Left lung (tissue), 4 donors: ENCODE measurements at regions not wholly inside any gene's neighbourhood (a gene's known extent, or its start where the extent isn't known, plus 50 kb on each side); places are given as distances from the start of the nearest gene placed in this dataset.
A peak's percentile ranks its signal among the peaks of the same experiment; 100 is the strongest.

ENCODE experiments used
- ATAC-seq: fragments of 200-7000 bp; cut with Tn5 transposase; one replicate; pipeline ENCODE4 v1.9.1; 2020; ENCODE audit warnings: moderate library complexity
- DNase-seq, 4 donors: peaks; one replicate each; pipeline ENCODE4 v3.0.0-alpha.2; 2013 to 2020
- H3K27ac ChIP-seq, 2 donors: fragments of 200-600 bp; sonication (generic) in 1 of 2; one replicate each; pipeline versions ENCODE4 v1.5.0 to v1.8.0; 2020 to 2021
- H3K27me3 ChIP-seq, 2 donors: fragments of 200-600 bp; sonication (generic) in 1 of 2; one replicate each; pipeline versions ENCODE4 v1.5.0 to v1.8.0; 2020 to 2021
- H3K36me3 ChIP-seq, 2 donors: fragments of 200-600 bp; sonication (generic) in 1 of 2; one replicate each; pipeline versions ENCODE4 v1.5.0 to v1.8.0; 2020 to 2021
- H3K4me1 ChIP-seq, 2 donors: fragments of 200-600 bp; one replicate each; pipeline ENCODE4 v1.8.0; 2021
- H3K4me3 ChIP-seq, 2 donors: fragments of 200-600 bp; sonication (generic) in 1 of 2; one replicate each; pipeline versions ENCODE4 v1.5.0 to v1.8.0; 2020 to 2021; ENCODE audit warnings: mild to moderate bottlenecking in 1 of 2
- H3K9me3 ChIP-seq, 2 donors: fragments of 200-600 bp; sonication (generic) in 1 of 2; one replicate each; pipeline versions ENCODE4 v1.5.0 to v1.8.0; 2020 to 2021
- intact Hi-C, 2 donors: fragments of 100-400 bp; cut with DNase I; formaldehyde crosslinking; loops; one replicate each; pipeline versions ENCODE4 v1.11.2 to v1.14.2; 2022
- TF ChIP-seq, protein P1 (sequence below), 2 donors: fragments of 200-600 bp; sonication (generic) in 1 of 2; IDR thresholded peaks; one replicate each; pipeline versions ENCODE4 v1.5.0 to v1.8.0; 2021; ENCODE audit warnings: antibody characterized with exemption in 2 of 2
- donor health status: DM: no; HTN: yes; CAD: no.
- donor health status: DM: no; HTN: no; CAD: no.

DNA sequence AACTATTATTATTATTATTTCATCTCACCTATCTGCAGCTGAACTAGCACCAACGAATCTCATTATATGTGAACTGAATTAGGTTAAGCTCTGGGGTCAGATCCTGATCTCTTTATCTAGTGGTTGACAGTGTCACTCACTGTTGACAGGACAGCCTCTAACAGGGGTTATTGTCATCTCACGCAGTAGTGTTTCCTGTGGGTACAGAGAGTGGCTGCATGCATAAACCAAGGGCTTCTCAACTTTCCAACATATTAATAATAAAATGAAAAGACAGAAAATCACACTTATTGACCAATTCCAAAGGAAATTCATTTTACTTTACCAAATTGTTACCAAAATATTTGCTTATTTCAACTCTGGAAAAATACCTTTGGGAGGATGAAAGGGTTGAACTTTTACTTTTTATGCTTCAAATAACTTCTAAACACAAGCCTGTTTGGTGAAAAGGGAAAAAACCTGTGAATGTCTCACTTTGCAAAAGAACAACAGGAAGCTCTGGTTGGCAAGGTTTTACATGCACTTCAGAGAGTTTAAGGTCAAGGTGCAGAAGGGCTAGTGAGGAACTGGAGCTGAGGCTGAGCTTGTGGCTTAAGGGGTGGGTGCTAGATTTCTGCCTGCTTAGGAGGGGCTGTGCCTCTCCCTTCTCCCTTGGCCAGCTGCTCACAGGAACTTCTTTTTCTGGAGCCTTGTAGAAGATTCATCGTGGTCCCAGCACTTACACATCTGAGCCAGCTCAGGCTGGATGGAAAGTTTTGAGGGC is 72.6 kb downstream of the CTAGE1 start:
- H3K36me3 ChIP-seq = no peaks in the 10 kb centered on the region
- H3K27ac ChIP-seq = peak overlapping the region in 1 of 2 donors; percentile 24
- peaks cover 0 to 42% of the 10 kb centered on the region in 2 donors for H3K27me3 ChIP-seq
- H3K4me1 ChIP-seq = peaks cover 24 to 44% of the 10 kb centered on the region in 2 donors
- TF ChIP-seq, protein P1, sequence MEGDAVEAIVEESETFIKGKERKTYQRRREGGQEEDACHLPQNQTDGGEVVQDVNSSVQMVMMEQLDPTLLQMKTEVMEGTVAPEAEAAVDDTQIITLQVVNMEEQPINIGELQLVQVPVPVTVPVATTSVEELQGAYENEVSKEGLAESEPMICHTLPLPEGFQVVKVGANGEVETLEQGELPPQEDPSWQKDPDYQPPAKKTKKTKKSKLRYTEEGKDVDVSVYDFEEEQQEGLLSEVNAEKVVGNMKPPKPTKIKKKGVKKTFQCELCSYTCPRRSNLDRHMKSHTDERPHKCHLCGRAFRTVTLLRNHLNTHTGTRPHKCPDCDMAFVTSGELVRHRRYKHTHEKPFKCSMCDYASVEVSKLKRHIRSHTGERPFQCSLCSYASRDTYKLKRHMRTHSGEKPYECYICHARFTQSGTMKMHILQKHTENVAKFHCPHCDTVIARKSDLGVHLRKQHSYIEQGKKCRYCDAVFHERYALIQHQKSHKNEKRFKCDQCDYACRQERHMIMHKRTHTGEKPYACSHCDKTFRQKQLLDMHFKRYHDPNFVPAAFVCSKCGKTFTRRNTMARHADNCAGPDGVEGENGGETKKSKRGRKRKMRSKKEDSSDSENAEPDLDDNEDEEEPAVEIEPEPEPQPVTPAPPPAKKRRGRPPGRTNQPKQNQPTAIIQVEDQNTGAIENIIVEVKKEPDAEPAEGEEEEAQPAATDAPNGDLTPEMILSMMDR (IDR thresholded peaks at IDR 0.05) = no peak
- ATAC-seq (no peak), DNase-seq (no peak)
- no peak overlapping the region for H3K4me3 ChIP-seq
- no peaks in the 10 kb centered on the region for H3K9me3 ChIP-seq
- intact Hi-C loops = loop anchor here in 1 of 2 donors (10.0 kb wide), 1 partner anchor 170 kb away; no protein-coding TSS in a partner anchor

DNA sequence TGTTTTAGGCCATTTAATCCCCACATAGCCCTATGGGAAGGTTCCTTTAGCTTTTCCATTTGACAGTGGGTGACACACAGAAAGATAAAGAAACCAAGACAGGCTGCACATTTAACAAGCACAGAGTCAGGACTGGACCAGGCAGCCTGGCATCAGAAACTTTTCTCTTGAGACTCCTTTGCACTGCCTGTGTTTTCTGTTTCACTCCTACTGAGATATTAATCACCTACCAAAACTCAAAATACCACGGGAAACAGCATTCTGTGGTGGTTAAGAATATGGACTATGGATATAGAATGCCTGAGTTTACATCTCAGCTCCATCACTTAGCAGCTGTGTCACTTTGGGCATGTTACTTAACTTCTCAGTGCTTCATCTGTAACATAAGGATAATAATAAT is 73.3 kb downstream of the CTAGE1 start:
- Histone ChIP-seq H3K4me3 (no peak overlapping the region), H3K9me3 (no peaks in the 10 kb centered on the region), H3K27ac (no peak overlapping the region), H3K36me3 (no peaks in the 10 kb centered on the region), H3K4me1 (peaks cover 24 to 44% of the 10 kb centered on the region in 2 donors), H3K27me3 (peaks cover 0 to 36% of the 10 kb centered on the region in 2 donors)
- intact Hi-C loops = loop anchor here in 1 of 2 donors (10.0 kb wide), 1 partner anchor 170 kb away; no protein-coding TSS in a partner anchor
- no peak for ATAC-seq
- DNase-seq = no peak
- TF ChIP-seq, protein P1 (IDR thresholded peaks at IDR 0.05) = no peak

DNA sequence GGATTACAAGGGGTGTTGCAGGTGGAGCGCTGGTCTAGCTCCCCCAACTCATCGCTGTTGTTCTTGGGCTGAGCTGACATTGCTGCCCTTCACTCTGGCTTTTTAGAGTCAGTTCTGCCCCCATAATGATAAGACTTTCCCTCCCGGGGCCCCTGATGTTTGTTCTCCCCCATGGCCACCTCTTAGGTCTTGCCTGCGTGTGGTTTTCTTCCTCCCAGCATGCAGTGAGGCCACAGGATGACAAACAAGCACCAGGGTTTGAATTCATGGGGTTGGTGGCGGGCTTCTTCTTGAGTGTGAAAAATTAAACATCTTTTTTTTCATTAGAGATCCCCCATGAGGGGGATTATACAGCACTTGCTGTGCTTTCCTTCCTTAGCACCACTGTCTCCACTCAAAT is 74.1 kb downstream of the CTAGE1 start:
- ATAC-seq = no peak
- H3K4me3 ChIP-seq = no peak overlapping the region
- no peak overlapping the region for H3K27ac ChIP-seq
- intact Hi-C loops = loop anchor here in 1 of 2 donors (10.0 kb wide), 1 partner anchor 169 kb away; no protein-coding TSS in a partner anchor
- no peaks in the 10 kb centered on the region for H3K36me3 ChIP-seq
- H3K4me1 ChIP-seq = peaks cover 24 to 38% of the 10 kb centered on the region in 2 donors
- TF ChIP-seq, protein P1 (IDR thresholded peaks at IDR 0.05) = no peak
- H3K9me3 ChIP-seq = no peaks in the 10 kb centered on the region
- peaks cover 0 to 28% of the 10 kb centered on the region in 2 donors for H3K27me3 ChIP-seq
- DNase-seq = no peak

DNA sequence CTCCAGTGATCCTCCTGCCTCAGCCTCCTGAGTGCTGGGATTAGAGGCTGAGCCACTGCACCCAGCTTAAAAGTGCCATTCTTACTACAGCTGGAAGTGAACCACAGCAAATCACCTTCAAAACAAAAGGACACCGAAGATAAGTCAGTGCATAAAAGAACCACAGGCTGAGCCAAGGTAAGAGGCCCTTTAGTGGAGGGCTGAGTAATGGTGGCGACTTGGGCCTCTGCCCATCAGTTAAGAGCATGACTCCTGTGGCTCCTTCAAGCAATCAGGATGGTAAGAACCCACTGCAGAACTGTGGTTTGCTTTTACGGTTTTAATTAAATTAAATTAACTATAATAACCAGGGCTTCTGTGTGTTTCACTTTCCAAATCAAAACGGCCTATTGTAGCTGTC is 75.1 kb downstream of the CTAGE1 start:
- no peak overlapping the region for H3K4me3 ChIP-seq
- TF ChIP-seq, protein P1 (IDR thresholded peaks at IDR 0.05) = no peak
- intact Hi-C loops = loop anchor here in 1 of 2 donors (10.0 kb wide), 1 partner anchor 168 kb away; no protein-coding TSS in a partner anchor
- H3K27ac ChIP-seq = no peak overlapping the region
- H3K9me3 ChIP-seq = no peaks in the 10 kb centered on the region
- ATAC-seq (peak; percentile 68), DNase-seq (peak in 2 of 4 donors; percentile 58 to 71)
- H3K27me3 ChIP-seq = peaks cover 0 to 18% of the 10 kb centered on the region in 2 donors
- peaks cover 20 to 33% of the 10 kb centered on the region in 2 donors for H3K4me1 ChIP-seq
- H3K36me3 ChIP-seq = no peaks in the 10 kb centered on the region

DNA sequence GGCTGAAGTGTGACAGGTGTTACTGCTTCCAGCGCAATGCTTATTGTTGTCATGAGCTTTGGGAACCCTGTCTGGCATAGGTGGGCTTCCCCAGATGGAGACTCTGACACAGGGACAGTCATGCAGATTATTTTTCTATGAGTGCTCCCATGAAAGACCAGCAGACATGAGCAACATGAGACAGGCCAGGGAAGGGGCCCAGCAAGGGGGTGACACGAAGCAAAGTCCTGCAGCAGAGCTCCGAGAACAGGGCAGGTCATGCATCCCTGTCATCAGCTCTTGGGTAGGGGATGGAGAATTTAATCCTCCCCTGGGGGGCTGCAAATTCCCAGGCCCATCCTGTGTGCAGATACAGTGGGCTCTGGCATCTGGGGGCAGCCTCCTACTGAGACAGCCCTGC is 77.4 kb downstream of the CTAGE1 start:
- TF ChIP-seq, protein P1 (IDR thresholded peaks at IDR 0.05) = no peak
- peaks cover 4 to 15% of the 10 kb centered on the region in 2 donors for H3K4me1 ChIP-seq
- H3K36me3 ChIP-seq = no peaks in the 10 kb centered on the region
- ATAC-seq (no peak), DNase-seq (no peak)
- intact Hi-C loops = loop anchor here in 1 of 2 donors (10.0 kb wide), 1 partner anchor 166 kb away; no protein-coding TSS in a partner anchor
- no peaks in the 10 kb centered on the region for H3K27me3 ChIP-seq
- H3K27ac ChIP-seq = no peak overlapping the region
- no peaks in the 10 kb centered on the region for H3K9me3 ChIP-seq
- no peak overlapping the region for H3K4me3 ChIP-seq
